ENCODE measurements at regions not wholly inside any gene's neighbourhood (a gene's known extent, or its start where the extent isn't known, plus 50 kb on each side); places are given as distances from the start of the nearest gene placed in this dataset.
A peak's percentile ranks its signal among the peaks of the same experiment; 100 is the strongest.

- DNase-seq (ENCODE audit: low read depth) = no peak
These were observed 55.9 kb upstream of the KLF13 start for GRCh38 chr15:31270767-31271166.

GRCh38 chr15:31271224-31271635 is 55.4 kb upstream of the KLF13 start:
- TF ChIP-seq, protein P1, sequence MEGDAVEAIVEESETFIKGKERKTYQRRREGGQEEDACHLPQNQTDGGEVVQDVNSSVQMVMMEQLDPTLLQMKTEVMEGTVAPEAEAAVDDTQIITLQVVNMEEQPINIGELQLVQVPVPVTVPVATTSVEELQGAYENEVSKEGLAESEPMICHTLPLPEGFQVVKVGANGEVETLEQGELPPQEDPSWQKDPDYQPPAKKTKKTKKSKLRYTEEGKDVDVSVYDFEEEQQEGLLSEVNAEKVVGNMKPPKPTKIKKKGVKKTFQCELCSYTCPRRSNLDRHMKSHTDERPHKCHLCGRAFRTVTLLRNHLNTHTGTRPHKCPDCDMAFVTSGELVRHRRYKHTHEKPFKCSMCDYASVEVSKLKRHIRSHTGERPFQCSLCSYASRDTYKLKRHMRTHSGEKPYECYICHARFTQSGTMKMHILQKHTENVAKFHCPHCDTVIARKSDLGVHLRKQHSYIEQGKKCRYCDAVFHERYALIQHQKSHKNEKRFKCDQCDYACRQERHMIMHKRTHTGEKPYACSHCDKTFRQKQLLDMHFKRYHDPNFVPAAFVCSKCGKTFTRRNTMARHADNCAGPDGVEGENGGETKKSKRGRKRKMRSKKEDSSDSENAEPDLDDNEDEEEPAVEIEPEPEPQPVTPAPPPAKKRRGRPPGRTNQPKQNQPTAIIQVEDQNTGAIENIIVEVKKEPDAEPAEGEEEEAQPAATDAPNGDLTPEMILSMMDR (IDR thresholded peaks at IDR 0.05; ENCODE audit: insufficient read depth, low read depth, low read length, missing control alignments) = no peak
- no peak overlapping the region for H3K4me3 ChIP-seq (ENCODE audit: low read length)
- no peak for DNase-seq (ENCODE audit: low read depth)

More at GRCh38 chr15:31270767-31271166, 55.9 kb upstream of the KLF13 start:
- H3K4me3 ChIP-seq (ENCODE audit: low read length) = no peak overlapping the region
- TF ChIP-seq, protein P1 (IDR thresholded peaks at IDR 0.05; ENCODE audit: insufficient read depth, low read depth, low read length, missing control alignments) = no peak

- TF ChIP-seq, protein P1 (IDR thresholded peaks at IDR 0.05; ENCODE audit: insufficient read depth, low read depth, low read length, missing control alignments) = no peak
- DNase-seq (ENCODE audit: low read depth) = no peak
- no peak overlapping the region for H3K4me3 ChIP-seq (ENCODE audit: low read length)
These were observed 54.7 kb upstream of the KLF13 start for GRCh38 chr15:31271711-31272557.

GRCh38 chr15:31272558-31273257 is 53.9 kb upstream of the KLF13 start:
- TF ChIP-seq, protein P1 (IDR thresholded peaks at IDR 0.05; ENCODE audit: insufficient read depth, low read depth, low read length, missing control alignments) = no peak
- DNase-seq (ENCODE audit: low read depth) = peak; percentile 19
- H3K4me3 ChIP-seq (ENCODE audit: low read length) = no peak overlapping the region

- TF ChIP-seq, protein P1 (IDR thresholded peaks at IDR 0.05; ENCODE audit: insufficient read depth, low read depth, low read length, missing control alignments) = no peak
- DNase-seq (ENCODE audit: low read depth) = no peak
- no peak overlapping the region for H3K4me3 ChIP-seq (ENCODE audit: low read length)
These were observed 53.2 kb upstream of the KLF13 start for GRCh38 chr15:31273258-31273941.

DNA sequence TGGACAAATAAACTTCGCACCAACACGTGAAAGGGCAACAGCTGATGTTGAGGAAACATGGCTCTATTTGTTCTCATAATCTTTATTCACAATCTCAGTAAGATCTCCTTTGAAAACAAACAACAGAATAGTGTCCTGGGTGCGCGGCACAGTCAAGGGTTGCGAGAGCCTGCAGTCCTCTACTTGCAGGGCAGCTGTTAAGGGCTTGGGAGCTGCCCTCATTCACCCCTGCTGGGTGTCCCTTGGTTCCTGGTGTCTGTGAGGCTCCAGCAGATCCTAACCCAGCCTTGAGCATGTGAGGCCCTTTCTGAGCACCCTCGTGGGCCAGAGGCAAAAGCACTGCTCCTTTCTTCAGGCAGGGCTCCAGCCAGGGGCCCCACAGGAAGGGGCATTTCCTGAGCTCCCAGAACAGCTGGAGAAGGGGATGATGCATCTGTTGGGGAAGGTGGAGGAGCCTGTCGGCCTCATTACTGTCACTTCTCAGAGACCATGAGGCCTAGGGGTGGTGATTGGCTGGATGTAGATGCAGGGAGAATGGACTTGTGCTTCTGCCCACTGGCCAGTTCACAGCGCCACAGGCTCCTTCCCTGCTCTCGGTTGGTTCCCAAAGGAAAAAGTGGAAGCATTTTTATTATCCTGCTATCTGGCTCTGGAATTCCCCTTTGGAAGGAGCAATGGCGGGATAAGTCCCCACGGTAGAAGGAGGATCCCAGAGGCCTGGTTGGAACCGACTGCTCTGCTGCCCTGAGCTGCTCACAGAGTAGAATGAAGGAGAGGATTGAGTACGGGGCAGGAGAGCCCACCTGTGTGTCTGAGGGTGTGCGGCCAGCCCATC is 51.9 kb upstream of the KLF13 start:
- no peak overlapping the region for H3K4me3 ChIP-seq (ENCODE audit: low read length)
- TF ChIP-seq, protein P1 (IDR thresholded peaks at IDR 0.05; ENCODE audit: insufficient read depth, low read depth, low read length, missing control alignments) = no peak
- DNase-seq (ENCODE audit: low read depth) = no peak

Data from epithelial cell of esophagus (primary cell).